ENCODE measurements at regions not wholly inside any gene's neighbourhood (a gene's known extent, or its start where the extent isn't known, plus 50 kb on each side); places are given as distances from the start of the nearest gene placed in this dataset.
A peak's percentile ranks its signal among the peaks of the same experiment; 100 is the strongest.
"Not testable (repeated sequence)": the region's sequence is repeated elsewhere in the genome, so short reads cannot be mapped to it uniquely, and the experiment has no call there.

DNA sequence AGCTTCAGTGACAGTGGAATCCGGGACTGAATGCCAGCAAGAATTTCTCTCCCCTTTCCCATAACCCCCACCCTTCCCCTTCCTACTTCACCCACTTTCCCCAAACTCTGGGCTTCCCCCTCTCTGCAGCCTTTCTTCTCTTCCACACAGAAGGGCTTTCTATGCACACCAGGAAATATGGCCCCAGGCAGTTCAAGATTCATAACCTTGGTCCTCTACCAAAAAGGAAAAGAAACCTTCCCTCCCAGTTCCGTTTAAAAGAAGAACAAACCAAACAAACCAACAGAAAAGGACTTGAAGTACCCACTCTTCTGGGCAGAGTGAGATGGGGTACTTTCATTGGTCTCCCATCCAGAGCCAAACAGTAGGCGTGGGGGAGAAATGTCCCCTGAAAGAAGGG, 68.8 kb upstream of the ABHD2 start:
- CTCF ChIA-PET = interaction anchor here in 1 of 2 donors (1.7 kb wide), 1 partner anchor 115 kb away, joined by 4 read pairs; no protein-coding TSS in a partner anchor

DNA sequence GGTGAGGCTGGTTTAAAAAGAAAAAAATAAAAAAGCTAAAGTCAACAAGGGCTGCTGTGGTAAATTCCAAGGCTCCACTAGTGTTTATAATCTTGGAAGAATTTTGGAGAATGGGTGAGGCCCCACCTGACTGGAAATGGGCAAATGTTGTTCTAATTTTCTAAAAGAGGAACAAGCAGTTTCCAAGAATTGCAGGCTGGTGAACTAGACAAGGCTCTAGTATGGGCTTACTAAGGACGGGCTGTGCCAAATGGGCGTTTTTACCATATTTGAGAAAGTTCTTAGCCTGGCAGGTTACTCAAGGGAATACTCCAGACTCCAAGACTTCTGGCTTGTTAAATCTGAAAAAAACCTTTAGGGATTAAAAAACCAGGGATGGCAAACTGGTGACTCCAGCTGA, 67.0 kb upstream of the ABHD2 start:
- no peaks in the 10 kb centered on the region for H3K36me3 ChIP-seq (ENCODE audit: control insufficient read depth in 2 of 2, extremely low read depth in 1 of 2, insufficient read depth in 1 of 2, low read length in 1 of 2)
- Mint-ChIP-seq H3K9me3 (peaks cover 0 to 4% (median 0%) of the 10 kb centered on the region in 3 donors), H3K27ac (no peak overlapping the region), H3K36me3 (no peaks in the 10 kb centered on the region), H3K4me3 (no peak overlapping the region), H3K4me1 (peaks cover 8 to 13% (median 8%) of the 10 kb centered on the region in 3 donors), H3K27me3 (peaks cover 4 to 8% of the 10 kb centered on the region in 2 donors)
- peaks cover 0 to 21% of the 10 kb centered on the region in 2 experiments for H3K27me3 ChIP-seq (replicated peaks in 1 of 2; ENCODE audit: control insufficient read depth in 2 of 2, extremely low read depth in 1 of 2, insufficient read depth in 2 of 2, low read length in 1 of 2)
- ChIA-PET POLR2A (no interaction called here), CTCF (interaction anchor here (1.0 to 1.7 kb wide), 2 partner anchors 116 kb away, joined by 3 to 4 read pairs; no protein-coding TSS in a partner anchor)
- peaks cover 0 to 16% of the 10 kb centered on the region in 2 experiments for H3K4me1 ChIP-seq (ENCODE audit: control insufficient read depth in 1 of 2, extremely low read depth in 1 of 2, insufficient read depth in 2 of 2, low read length in 2 of 2)
- no peaks in the 10 kb centered on the region for H3K9me3 ChIP-seq
- no peak overlapping the region for H3K27ac ChIP-seq (ENCODE audit: low read length)
- WGBS (ENCODE audit: insufficient coverage) = no CpG with 5 or more reads among the region's 2 CpGs
- no peak overlapping the region for H3K4me3 ChIP-seq (ENCODE audit: control insufficient read depth in 1 of 2, extremely low read depth in 1 of 2, low read length in 1 of 2)
- DNase-seq (no peak), ATAC-seq (replicated peaks in 1 of 4) (no peak)

More for the DNA sequence above, 68.8 kb upstream of the ABHD2 start:
- DNase-seq (no peak), ATAC-seq (replicated peaks in 1 of 4) (no peak)
- Histone ChIP-seq H3K27ac (ENCODE audit: low read length) (no peak overlapping the region), H3K9me3 (no peaks in the 10 kb centered on the region), H3K4me1 (ENCODE audit: control insufficient read depth in 1 of 2, extremely low read depth in 1 of 2, insufficient read depth in 2 of 2, low read length in 2 of 2) (peaks cover 0 to 16% of the 10 kb centered on the region in 2 experiments), H3K36me3 (ENCODE audit: control insufficient read depth in 2 of 2, extremely low read depth in 1 of 2, insufficient read depth in 1 of 2, low read length in 1 of 2) (no peaks in the 10 kb centered on the region), H3K4me3 (ENCODE audit: control insufficient read depth in 1 of 2, extremely low read depth in 1 of 2, low read length in 1 of 2) (no peak overlapping the region), H3K27me3 (replicated peaks in 1 of 2; ENCODE audit: control insufficient read depth in 2 of 2, extremely low read depth in 1 of 2, insufficient read depth in 2 of 2, low read length in 1 of 2) (peaks cover 0 to 21% of the 10 kb centered on the region in 2 experiments)
- Mint-ChIP-seq H3K4me1 (peaks cover 8 to 13% (median 8%) of the 10 kb centered on the region in 3 donors), H3K4me3 (no peak overlapping the region), H3K36me3 (no peaks in the 10 kb centered on the region), H3K27me3 (peaks cover 4 to 8% of the 10 kb centered on the region in 2 donors), H3K27ac (peak overlapping the region in 1 of 2 donors; percentile 65), H3K9me3 (peaks cover 0 to 3% (median 0%) of the 10 kb centered on the region in 3 donors)
- 100% methylated on average over 2 of the region's 3 CpGs for WGBS (ENCODE audit: insufficient coverage)
- POLR2A ChIA-PET = no interaction called here

DNA sequence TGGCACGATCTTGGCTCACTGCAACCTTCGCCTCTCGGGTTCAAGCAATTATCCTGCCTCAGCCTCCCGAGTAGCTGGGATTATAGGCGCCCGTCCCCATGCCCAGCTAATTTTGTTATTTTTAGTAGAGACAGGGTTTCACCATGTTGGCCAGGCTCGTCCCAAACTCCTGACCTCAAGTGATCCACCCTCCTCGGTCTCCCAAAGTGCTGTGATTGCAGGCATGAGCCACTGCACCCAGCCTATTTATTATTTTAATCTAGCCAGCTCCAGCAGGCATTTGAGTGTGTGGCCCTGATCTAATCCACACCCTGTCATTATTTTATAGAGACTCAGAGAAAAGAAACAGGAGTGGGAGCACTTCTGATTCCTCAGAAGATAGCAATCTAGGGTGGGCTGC, 66.4 kb upstream of the ABHD2 start:
- H3K9me3 ChIP-seq; H3K36me3 Mint-ChIP-seq; H3K27me3 Mint-ChIP-seq; DNase-seq; H3K27ac ChIP-seq (ENCODE audit: low read length); H3K9me3 Mint-ChIP-seq; H3K4me3 ChIP-seq (ENCODE audit: control insufficient read depth in 1 of 2, extremely low read depth in 1 of 2, low read length in 1 of 2); POLR2A ChIA-PET; ATAC-seq (replicated peaks in 1 of 4); H3K4me1 Mint-ChIP-seq; H3K36me3 ChIP-seq (ENCODE audit: control insufficient read depth in 2 of 2, extremely low read depth in 1 of 2, insufficient read depth in 1 of 2, low read length in 1 of 2); H3K4me3 Mint-ChIP-seq; H3K27ac Mint-ChIP-seq: not testable (repeated sequence)
- CTCF ChIA-PET = interaction anchor here in 1 of 2 donors (0.8 to 1.0 kb wide), 2 partner anchors 117 kb away, joined by 3 read pairs; no protein-coding TSS in a partner anchor
- WGBS (ENCODE audit: insufficient coverage) = 80% methylated on average over 3 of the region's 8 CpGs
- H3K27me3 ChIP-seq (replicated peaks in 1 of 2; ENCODE audit: control insufficient read depth in 2 of 2, extremely low read depth in 1 of 2, insufficient read depth in 2 of 2, low read length in 1 of 2) = peaks cover 0 to 22% of the 10 kb centered on the region in 2 experiments
- H3K4me1 ChIP-seq (ENCODE audit: control insufficient read depth in 1 of 2, extremely low read depth in 1 of 2, insufficient read depth in 2 of 2, low read length in 2 of 2) = peaks cover 0 to 14% of the 10 kb centered on the region in 2 experiments

GRCh38 chr15:89023311-89023961, 64.8 kb upstream of the ABHD2 start:
- H3K27ac ChIP-seq (ENCODE audit: low read length) = no peak overlapping the region
- DNase-seq (no peak), ATAC-seq (replicated peaks in 1 of 4) (no peak)
- no CpG with 5 or more reads among the region's 8 CpGs for WGBS (ENCODE audit: insufficient coverage)
- H3K9me3 ChIP-seq = no peaks in the 10 kb centered on the region
- ChIA-PET CTCF (interaction anchor here (0.7 to 1.1 kb wide), 3 partner anchors 68 to 287 kb away, joined by 3 to 12 read pairs (median 3); no protein-coding TSS in a partner anchor), POLR2A (no interaction called here)
- Mint-ChIP-seq H3K36me3 (no peaks in the 10 kb centered on the region), H3K27me3 (peaks cover 4 to 14% of the 10 kb centered on the region in 2 donors), H3K4me1 (no peaks in the 10 kb centered on the region), H3K9me3 (peaks cover 0 to 4% (median 0%) of the 10 kb centered on the region in 3 donors), H3K4me3 (no peak overlapping the region), H3K27ac (no peak overlapping the region)
- H3K4me3 ChIP-seq (ENCODE audit: control insufficient read depth in 1 of 2, extremely low read depth in 1 of 2, low read length in 1 of 2) = no peak overlapping the region
- peaks cover 0 to 14% of the 10 kb centered on the region in 2 experiments for H3K27me3 ChIP-seq (replicated peaks in 1 of 2; ENCODE audit: control insufficient read depth in 2 of 2, extremely low read depth in 1 of 2, insufficient read depth in 2 of 2, low read length in 1 of 2)
- H3K4me1 ChIP-seq (ENCODE audit: control insufficient read depth in 1 of 2, extremely low read depth in 1 of 2, insufficient read depth in 2 of 2, low read length in 2 of 2) = no peaks in the 10 kb centered on the region
- no peaks in the 10 kb centered on the region for H3K36me3 ChIP-seq (ENCODE audit: control insufficient read depth in 2 of 2, extremely low read depth in 1 of 2, insufficient read depth in 1 of 2, low read length in 1 of 2)

GRCh38 chr15:89024418-89024817, 63.8 kb upstream of the ABHD2 start:
- H3K4me1 Mint-ChIP-seq = no peaks in the 10 kb centered on the region
- Histone ChIP-seq H3K27ac (ENCODE audit: low read length) (no peak overlapping the region), H3K9me3 (no peaks in the 10 kb centered on the region), H3K27me3 (replicated peaks in 1 of 2; ENCODE audit: control insufficient read depth in 2 of 2, extremely low read depth in 1 of 2, insufficient read depth in 2 of 2, low read length in 1 of 2) (peaks cover 0 to 14% of the 10 kb centered on the region in 2 experiments), H3K4me1 (ENCODE audit: control insufficient read depth in 1 of 2, extremely low read depth in 1 of 2, insufficient read depth in 2 of 2, low read length in 2 of 2) (no peaks in the 10 kb centered on the region), H3K36me3 (ENCODE audit: control insufficient read depth in 2 of 2, extremely low read depth in 1 of 2, insufficient read depth in 1 of 2, low read length in 1 of 2) (no peaks in the 10 kb centered on the region), H3K4me3 (ENCODE audit: control insufficient read depth in 1 of 2, extremely low read depth in 1 of 2, low read length in 1 of 2) (no peak overlapping the region)
- H3K4me3 Mint-ChIP-seq = no peak overlapping the region
- peaks cover 0 to 4% (median 0%) of the 10 kb centered on the region in 3 donors for H3K9me3 Mint-ChIP-seq
- H3K27ac Mint-ChIP-seq = no peak overlapping the region
- POLR2A ChIA-PET = no interaction called here
- no peaks in the 10 kb centered on the region for H3K36me3 Mint-ChIP-seq
- ATAC-seq (replicated peaks in 1 of 4) (no peak), DNase-seq (no peak)
- no CpG with 5 or more reads among the region's 2 CpGs for WGBS (ENCODE audit: insufficient coverage)
- CTCF ChIA-PET = interaction anchor here in 1 of 2 donors (1.1 kb wide), 1 partner anchor 67 kb away, joined by 12 read pairs; no protein-coding TSS in a partner anchor
- H3K27me3 Mint-ChIP-seq = peaks cover 4 to 13% of the 10 kb centered on the region in 2 donors

DNA sequence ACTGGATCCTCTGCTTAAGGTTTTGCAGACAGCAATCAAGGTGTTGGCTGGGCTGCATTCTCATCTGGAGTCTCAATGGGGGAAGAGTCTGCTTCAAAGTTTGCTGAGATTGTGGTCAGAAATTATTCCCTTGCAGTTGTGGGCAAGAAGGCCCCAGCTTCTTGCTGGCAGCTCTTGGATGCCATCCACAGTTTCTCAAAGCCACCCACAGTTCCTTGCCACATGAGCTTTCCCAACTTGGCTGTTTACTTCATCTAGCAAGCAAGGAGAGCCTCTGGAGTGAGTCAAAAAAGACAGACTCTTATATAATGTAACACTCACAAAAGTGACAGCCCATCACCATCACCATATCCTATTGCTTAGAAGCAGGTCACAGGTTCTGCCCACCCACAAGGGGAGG, 62.1 kb upstream of the ABHD2 start:
- no peak for DNase-seq
- H3K27ac ChIP-seq (ENCODE audit: low read length) = no peak overlapping the region
- POLR2A ChIA-PET = no interaction called here
- H3K4me1 Mint-ChIP-seq = peaks cover 0 to 5% (median 0%) of the 10 kb centered on the region in 3 donors
- peaks cover 0 to 4% (median 0%) of the 10 kb centered on the region in 3 donors for H3K9me3 Mint-ChIP-seq
- H3K27ac Mint-ChIP-seq = no peak overlapping the region
- no peak overlapping the region for H3K4me3 Mint-ChIP-seq
- no peaks in the 10 kb centered on the region for H3K4me1 ChIP-seq (ENCODE audit: control insufficient read depth in 1 of 2, extremely low read depth in 1 of 2, insufficient read depth in 2 of 2, low read length in 2 of 2)
- H3K4me3 ChIP-seq (ENCODE audit: control insufficient read depth in 1 of 2, extremely low read depth in 1 of 2, low read length in 1 of 2) = no peak overlapping the region
- no peak for ATAC-seq (replicated peaks in 1 of 4)
- no peaks in the 10 kb centered on the region for H3K36me3 Mint-ChIP-seq
- CTCF ChIA-PET = interaction anchor here in 1 of 2 donors (0.9 kb wide), 1 partner anchor 32 kb away, joined by 4 read pairs; no protein-coding TSS in a partner anchor
- no peaks in the 10 kb centered on the region for H3K36me3 ChIP-seq (ENCODE audit: control insufficient read depth in 2 of 2, extremely low read depth in 1 of 2, insufficient read depth in 1 of 2, low read length in 1 of 2)
- peaks cover 0 to 12% of the 10 kb centered on the region in 2 experiments for H3K27me3 ChIP-seq (replicated peaks in 1 of 2; ENCODE audit: control insufficient read depth in 2 of 2, extremely low read depth in 1 of 2, insufficient read depth in 2 of 2, low read length in 1 of 2)
- peaks cover 0 to 9% of the 10 kb centered on the region in 2 donors for H3K27me3 Mint-ChIP-seq
- no peaks in the 10 kb centered on the region for H3K9me3 ChIP-seq

All from T-cell (primary cell).